Ovary (tissue), 7 donors: ENCODE measurements at regions not wholly inside any gene's neighbourhood (a gene's known extent, or its start where the extent isn't known, plus 50 kb on each side); places are given as distances from the start of the nearest gene placed in this dataset.

Experiments
- DNase-seq, 5 donors: peaks; one replicate each; pipeline ENCODE4 v3.0.0-alpha.2; 2019 to 2020
- H3K27ac ChIP-seq, 2 donors: fragments of 200-600 bp; one replicate each; pipeline versions ENCODE4 v1.5.1 to v1.8.0; 2019 to 2022
- H3K27me3 ChIP-seq: fragments of 200-600 bp; one replicate; pipeline ENCODE4 v1.8.0; 2022
- H3K36me3 ChIP-seq: fragments of 200-600 bp; sonication (generic); one replicate; pipeline ENCODE4 v1.5.1; 2019
- H3K4me1 ChIP-seq: one replicate; pipeline ENCODE4 v1.8.1; 2013; ENCODE audit warnings: mild to moderate bottlenecking, moderate library complexity; ENCODE audit not compliant: insufficient read depth
- H3K4me3 ChIP-seq: fragments of 200-600 bp; sonication (generic); one replicate; pipeline ENCODE4 v1.5.1; 2017
- H3K9me3 ChIP-seq, 2 donors: fragments of 200-600 bp in 1 of 2; sonication (generic) in 1 of 2; one replicate each; pipeline versions ENCODE4 v1.5.1 to v1.8.1; 2013 to 2019; ENCODE audit warnings: mild to moderate bottlenecking in 1 of 2, moderate library complexity in 1 of 2
- CTCF ChIP-seq, 3 donors: fragments of 450-650 bp in 2 of 3; fragments of 200-600 bp in 1 of 3; IDR thresholded peaks; one replicate each; pipeline versions ENCODE4 v1.5.1 to v1.8.0; 2016 to 2022; ENCODE audit warnings: antibody characterized with exemption in 3 of 3, mild to moderate bottlenecking in 1 of 3
- EP300 ChIP-seq: sonication (generic); formaldehyde crosslinking; IDR thresholded peaks from one replicate; pipeline ENCODE4 v1.6.1; 2017; ENCODE audit warnings: antibody characterized with exemption
- POLR2A ChIP-seq: fragments of 450-650 bp; IDR thresholded peaks from one replicate; pipeline ENCODE4 v1.6.1; 2017; ENCODE audit warnings: antibody characterized with exemption, mild to moderate bottlenecking, moderate library complexity
- WGBS, 3 donors: extraction: QIAGEN DNeasy Blood & Tissue Kit in 1 of 3; methylation state at CpG; one replicate each; pipeline versions ENCODE4 v1.1.5 to v1.1.7; 2013 to 2017; 5-methylcytosine and 5-hydroxymethylcytosine counted together
- intact Hi-C, 4 donors: fragments of 100-400 bp; cut with DNase I; formaldehyde crosslinking; loops; one replicate each; pipeline versions ENCODE4 v1.11.0 to v1.15.1; 2022 to 2023
- donor health status: DM: no; HTN: no; CAD: no; lungs with moderate emphysema.
- donor health status: DM: no; HTN: no; CAD: no.
- donor health status: Bipolar disorder and iron deficiency.
- donor health status: DM: no; HTN: no; CAD: no.
- donor health status: DM: yes; HTN: yes; CAD: no.

DNA sequence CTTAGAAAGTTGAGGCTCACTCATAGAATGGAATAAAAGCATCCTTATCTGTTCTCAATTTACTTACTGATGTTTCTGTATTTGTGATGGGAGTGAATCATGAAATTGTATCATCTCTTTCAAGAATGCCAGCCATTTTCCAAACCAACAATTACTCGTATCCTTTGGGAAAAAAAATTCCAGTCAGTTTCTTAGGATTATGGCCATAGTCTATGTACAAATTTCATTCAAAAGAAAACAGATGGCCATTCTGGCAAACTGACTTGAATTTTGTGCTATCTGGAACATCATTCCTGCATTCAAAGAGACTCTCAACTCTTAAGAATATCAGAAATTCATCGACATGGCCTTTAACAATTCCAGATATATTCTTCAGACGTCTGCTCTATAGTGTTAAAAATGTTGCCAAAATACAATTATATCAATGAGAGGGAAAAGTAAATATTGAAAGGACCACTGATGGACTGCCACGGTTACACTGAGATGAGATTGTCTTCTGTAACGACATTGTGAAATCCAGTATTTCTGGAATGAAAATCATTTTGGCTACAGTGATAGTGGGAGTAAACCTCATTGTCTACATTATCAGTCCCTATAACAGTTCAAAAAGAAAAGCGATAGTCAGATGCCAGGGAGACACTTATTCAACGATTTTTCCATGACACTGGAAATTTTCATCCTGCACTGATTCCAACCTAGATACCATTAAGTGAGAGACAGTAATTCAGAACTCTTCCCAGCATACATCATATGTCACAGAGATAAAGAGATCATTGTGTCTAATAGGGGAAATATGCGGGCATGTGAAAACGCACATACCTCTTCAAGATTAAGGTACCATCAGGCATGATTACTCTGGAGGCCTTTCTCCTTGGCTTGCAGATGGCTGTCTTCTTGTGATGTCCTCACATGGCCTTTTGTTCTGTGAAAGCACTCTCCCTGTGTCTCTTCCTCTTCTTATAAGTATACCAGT is 953.8 kb upstream of the ALCAM start:
- no peak for TF ChIP-seq POLR2A
- TF ChIP-seq CTCF (IDR thresholded peaks at IDR 0.05) = no peak
- TF ChIP-seq EP300 = no peak
- H3K4me3 ChIP-seq = no peak overlapping the region

GRCh38 chr3:104428337-104428925 is 938.3 kb upstream of the ALCAM start:
- no peaks in the 10 kb centered on the region for H3K4me1 ChIP-seq
- no peak for DNase-seq
- no peak overlapping the region for H3K27ac ChIP-seq
- H3K27me3 ChIP-seq = no peaks in the 10 kb centered on the region
- H3K9me3 ChIP-seq = no peaks in the 10 kb centered on the region
- H3K36me3 ChIP-seq = no peaks in the 10 kb centered on the region
- no peak overlapping the region for H3K4me3 ChIP-seq
- intact Hi-C loops = no loop called here
- no peak for TF ChIP-seq CTCF (IDR thresholded peaks at IDR 0.05)
- TF ChIP-seq EP300 = no peak
- no peak for TF ChIP-seq POLR2A
- WGBS, 3 donors = 89 to 96% (median 90%) methylated on average over 2 of the region's 2 CpGs

More for the DNA sequence above, 953.8 kb upstream of the ALCAM start:
- Histone ChIP-seq H3K9me3 (no peaks in the 10 kb centered on the region), H3K27me3 (no peaks in the 10 kb centered on the region), H3K4me1 (no peaks in the 10 kb centered on the region), H3K27ac (no peak overlapping the region), H3K36me3 (no peaks in the 10 kb centered on the region)
- DNase-seq = no peak
- intact Hi-C loops = no loop called here
- WGBS, 3 donors = 72 to 74% (median 74%) methylated on average over 9 of the region's 9 CpGs

GRCh38 chr3:104429727-104430126 is 937.0 kb upstream of the ALCAM start:
- WGBS, 3 donors = 88 to 90% (median 88%) methylated on average over 3 of the region's 3 CpGs
- Histone ChIP-seq H3K27ac (no peak overlapping the region), H3K4me3 (no peak overlapping the region), H3K4me1 (no peaks in the 10 kb centered on the region), H3K9me3 (no peaks in the 10 kb centered on the region), H3K36me3 (no peaks in the 10 kb centered on the region), H3K27me3 (no peaks in the 10 kb centered on the region)
- intact Hi-C loops = no loop called here
- TF ChIP-seq CTCF (IDR thresholded peaks at IDR 0.05) (no peak), POLR2A (no peak), EP300 (no peak)
- no peak for DNase-seq

GRCh38 chr3:104436506-104436905 is 930.2 kb upstream of the ALCAM start:
- Histone ChIP-seq H3K27ac (no peak overlapping the region), H3K27me3 (no peaks in the 10 kb centered on the region), H3K4me1 (peaks cover 2% of the 10 kb centered on the region), H3K9me3 (no peaks in the 10 kb centered on the region), H3K36me3 (no peaks in the 10 kb centered on the region), H3K4me3 (no peak overlapping the region)
- WGBS, 3 donors = 73 to 94% (median 93%) methylated on average over 1 of the region's 1 CpG
- intact Hi-C loops = no loop called here
- DNase-seq = no peak
- TF ChIP-seq CTCF (IDR thresholded peaks at IDR 0.05) (no peak), EP300 (no peak), POLR2A (no peak)
